ENCODE measurements at regions not wholly inside any gene's neighbourhood (a gene's known extent, or its start where the extent isn't known, plus 50 kb on each side); places are given as distances from the start of the nearest gene placed in this dataset.

DNA sequence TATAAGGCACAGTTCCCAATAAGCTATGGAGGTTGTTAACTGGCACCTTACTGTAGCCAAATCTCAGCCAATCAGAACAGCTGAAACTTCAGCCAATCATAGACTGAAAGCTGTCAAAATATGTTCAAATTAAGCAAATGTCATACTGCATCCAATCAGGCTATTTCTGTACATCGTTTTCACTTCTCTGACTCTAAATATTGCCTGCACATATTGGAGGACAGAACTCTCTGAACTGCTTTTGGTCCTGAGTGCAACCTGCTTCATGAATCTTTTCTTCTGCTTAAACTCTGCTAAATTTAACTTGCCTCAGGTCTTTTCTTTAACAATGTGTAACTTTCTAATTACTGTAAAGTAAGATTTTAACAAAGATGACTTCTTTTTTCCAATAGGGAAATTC, 1198.9 kb upstream of the PCDH7 start:
- Histone ChIP-seq H3K4me1 (no peaks in the 10 kb centered on the region), H3K27ac (no peak overlapping the region), H3K9me3 (no peaks in the 10 kb centered on the region), H3K36me3 (no peaks in the 10 kb centered on the region), H3K27me3 (no peaks in the 10 kb centered on the region), H3K4me3 (no peak overlapping the region)
- no peak for TF ChIP-seq EP300 (IDR thresholded peaks at IDR 0.05; ENCODE audit: low read depth)
- TF ChIP-seq POLR2A (IDR thresholded peaks at IDR 0.05) = no peak
- TF ChIP-seq, protein P1, sequence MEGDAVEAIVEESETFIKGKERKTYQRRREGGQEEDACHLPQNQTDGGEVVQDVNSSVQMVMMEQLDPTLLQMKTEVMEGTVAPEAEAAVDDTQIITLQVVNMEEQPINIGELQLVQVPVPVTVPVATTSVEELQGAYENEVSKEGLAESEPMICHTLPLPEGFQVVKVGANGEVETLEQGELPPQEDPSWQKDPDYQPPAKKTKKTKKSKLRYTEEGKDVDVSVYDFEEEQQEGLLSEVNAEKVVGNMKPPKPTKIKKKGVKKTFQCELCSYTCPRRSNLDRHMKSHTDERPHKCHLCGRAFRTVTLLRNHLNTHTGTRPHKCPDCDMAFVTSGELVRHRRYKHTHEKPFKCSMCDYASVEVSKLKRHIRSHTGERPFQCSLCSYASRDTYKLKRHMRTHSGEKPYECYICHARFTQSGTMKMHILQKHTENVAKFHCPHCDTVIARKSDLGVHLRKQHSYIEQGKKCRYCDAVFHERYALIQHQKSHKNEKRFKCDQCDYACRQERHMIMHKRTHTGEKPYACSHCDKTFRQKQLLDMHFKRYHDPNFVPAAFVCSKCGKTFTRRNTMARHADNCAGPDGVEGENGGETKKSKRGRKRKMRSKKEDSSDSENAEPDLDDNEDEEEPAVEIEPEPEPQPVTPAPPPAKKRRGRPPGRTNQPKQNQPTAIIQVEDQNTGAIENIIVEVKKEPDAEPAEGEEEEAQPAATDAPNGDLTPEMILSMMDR (IDR thresholded peaks at IDR 0.05) = no peak
- no peak for TF ChIP-seq POLR2AphosphoS5 (IDR thresholded peaks at IDR 0.05)
- 66% methylated on average over 1 of the region's 1 CpG; no CpG with 5 or more reads in 1 of the 2 donors for WGBS, 2 donors (ENCODE audit: low coverage in 1 of 2)
- in situ Hi-C loops (cut with MboI; ENCODE audit: low pct_ligation_motif_present in 1 of 4, low pct_unique_long_range_greater_than_20kb in 1 of 4, low sequenced_read_pairs in 3 of 4) (no loop called here), intact Hi-C loops (cut with DNase I; ENCODE audit: low total_unique reads) (no loop called here)
- DNase-seq = no peak

DNA sequence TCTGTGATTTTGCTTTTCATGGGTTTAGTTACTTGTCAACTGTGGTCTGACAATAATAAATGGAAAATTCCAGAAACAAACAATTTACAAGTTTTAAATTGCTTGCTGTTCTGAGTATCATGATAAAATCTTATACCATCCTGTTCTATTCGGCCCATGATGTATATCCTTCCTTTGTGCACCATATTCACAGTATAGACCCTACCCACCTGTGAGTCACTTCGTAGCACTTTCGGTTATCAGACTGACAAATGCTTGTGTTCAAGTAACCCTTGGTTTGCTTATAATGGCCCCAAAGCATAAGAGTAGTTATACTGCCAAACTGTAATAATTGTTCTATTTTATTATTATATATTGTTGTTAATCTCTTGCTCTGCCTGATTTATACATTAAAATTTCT, 1183.4 kb upstream of the PCDH7 start:
- no peaks in the 10 kb centered on the region for H3K36me3 ChIP-seq
- H3K9me3 ChIP-seq = no peaks in the 10 kb centered on the region
- no peaks in the 10 kb centered on the region for H3K27me3 ChIP-seq
- H3K27ac ChIP-seq = no peak overlapping the region
- intact Hi-C loops (cut with DNase I; ENCODE audit: low total_unique reads) (no loop called here), in situ Hi-C loops (cut with MboI; ENCODE audit: low pct_ligation_motif_present in 1 of 4, low pct_unique_long_range_greater_than_20kb in 1 of 4, low sequenced_read_pairs in 3 of 4) (no loop called here)
- 78 to 79% methylated on average over 3 of the region's 3 CpGs for WGBS, 2 donors (ENCODE audit: low coverage in 1 of 2)
- DNase-seq = no peak
- H3K4me3 ChIP-seq = no peak overlapping the region
- TF ChIP-seq, protein P1 (IDR thresholded peaks at IDR 0.05) = no peak
- no peak for TF ChIP-seq POLR2A (IDR thresholded peaks at IDR 0.05)
- no peak for TF ChIP-seq EP300 (IDR thresholded peaks at IDR 0.05; ENCODE audit: low read depth)
- no peak for TF ChIP-seq POLR2AphosphoS5 (IDR thresholded peaks at IDR 0.05)
- H3K4me1 ChIP-seq = no peaks in the 10 kb centered on the region

GRCh38 chr4:29538889-29539646, 1181.1 kb upstream of the PCDH7 start:
- no peak overlapping the region for H3K4me3 ChIP-seq
- intact Hi-C loops (cut with DNase I; ENCODE audit: low total_unique reads) = no loop called here
- in situ Hi-C loops (cut with MboI; ENCODE audit: low pct_ligation_motif_present in 1 of 4, low pct_unique_long_range_greater_than_20kb in 1 of 4, low sequenced_read_pairs in 3 of 4) = no loop called here
- no peak overlapping the region for H3K27ac ChIP-seq
- DNase-seq = no peak
- H3K36me3 ChIP-seq = no peaks in the 10 kb centered on the region
- TF ChIP-seq POLR2A (IDR thresholded peaks at IDR 0.05) (no peak), EP300 (IDR thresholded peaks at IDR 0.05; ENCODE audit: low read depth) (no peak), POLR2AphosphoS5 (IDR thresholded peaks at IDR 0.05) (no peak)
- TF ChIP-seq, protein P1 (IDR thresholded peaks at IDR 0.05) = no peak
- H3K4me1 ChIP-seq = no peaks in the 10 kb centered on the region
- WGBS, 2 donors (ENCODE audit: low coverage in 1 of 2) = 53 to 67% methylated on average over 4 of the region's 4 CpGs
- no peaks in the 10 kb centered on the region for H3K9me3 ChIP-seq
- no peaks in the 10 kb centered on the region for H3K27me3 ChIP-seq

DNA sequence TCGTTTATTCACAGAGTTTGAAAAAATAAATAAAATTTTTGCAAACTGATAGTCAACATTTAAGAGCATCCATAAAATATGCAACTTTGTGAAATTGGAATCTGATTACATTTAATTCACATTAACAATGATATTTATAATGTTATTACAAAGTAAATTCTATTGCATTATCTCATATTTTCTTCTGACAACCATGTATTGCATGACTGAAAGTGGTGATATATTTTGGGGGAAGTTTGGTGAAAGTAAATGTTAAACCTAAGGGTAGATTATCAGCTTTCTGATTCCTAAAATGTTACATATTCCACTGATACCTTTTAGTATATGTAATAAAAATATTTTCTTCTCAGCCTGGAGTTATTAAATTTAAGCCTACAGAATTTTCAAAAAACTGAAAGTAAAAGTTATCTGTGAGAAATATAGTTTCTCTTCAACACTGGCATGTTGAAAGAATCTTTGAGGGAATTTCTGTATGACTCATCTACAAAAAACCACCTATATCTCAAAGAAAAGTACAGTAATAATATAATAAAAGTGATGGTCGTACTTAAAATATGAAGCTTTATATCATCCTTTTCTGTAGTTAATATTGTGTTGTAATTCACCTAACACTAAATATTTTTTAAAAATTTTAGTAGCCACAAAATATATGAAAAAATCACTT, 1179.6 kb upstream of the PCDH7 start:
- 55 to 70% methylated on average over 2 of the region's 2 CpGs for WGBS, 2 donors (ENCODE audit: low coverage in 1 of 2)
- H3K27me3 ChIP-seq = no peaks in the 10 kb centered on the region
- no peaks in the 10 kb centered on the region for H3K4me1 ChIP-seq
- TF ChIP-seq POLR2A (IDR thresholded peaks at IDR 0.05) (no peak), EP300 (IDR thresholded peaks at IDR 0.05; ENCODE audit: low read depth) (no peak), POLR2AphosphoS5 (IDR thresholded peaks at IDR 0.05) (no peak)
- TF ChIP-seq, protein P1 (IDR thresholded peaks at IDR 0.05) = no peak
- no peaks in the 10 kb centered on the region for H3K36me3 ChIP-seq
- intact Hi-C loops (cut with DNase I; ENCODE audit: low total_unique reads) = no loop called here
- H3K27ac ChIP-seq = no peak overlapping the region
- in situ Hi-C loops (cut with MboI; ENCODE audit: low pct_ligation_motif_present in 1 of 4, low pct_unique_long_range_greater_than_20kb in 1 of 4, low sequenced_read_pairs in 3 of 4) = no loop called here
- no peak overlapping the region for H3K4me3 ChIP-seq
- no peaks in the 10 kb centered on the region for H3K9me3 ChIP-seq
- no peak for DNase-seq
